ENCODE measurements at regions not wholly inside any gene's neighbourhood (a gene's known extent, or its start where the extent isn't known, plus 50 kb on each side); places are given as distances from the start of the nearest gene placed in this dataset.
"Not testable (repeated sequence)": the region's sequence is repeated elsewhere in the genome, so short reads cannot be mapped to it uniquely, and the experiment has no call there.

GRCh38 chr15:96132126-96132525 is 198.4 kb upstream of the NR2F2 start:
- DNase-seq: no peak

- DNase-seq: no peak
These were observed 195.1 kb upstream of the NR2F2 start for GRCh38 chr15:96135166-96136093.

- no peak for DNase-seq
These were observed 191.5 kb upstream of the NR2F2 start for GRCh38 chr15:96138985-96139384.

GRCh38 chr15:96142498-96142897 is 188.0 kb upstream of the NR2F2 start:
- DNase-seq: no peak

GRCh38 chr15:96144734-96145133 is 185.8 kb upstream of the NR2F2 start:
- no peak for DNase-seq

- no peak for DNase-seq
These were observed 183.8 kb upstream of the NR2F2 start for GRCh38 chr15:96146726-96147125.

- DNase-seq: no peak
These were observed 183.2 kb upstream of the NR2F2 start for GRCh38 chr15:96147267-96147666.

- DNase-seq: no peak
These were observed 180.2 kb upstream of the NR2F2 start for GRCh38 chr15:96150254-96150653.

- not testable (repeated sequence) for DNase-seq
These were observed 178.8 kb upstream of the NR2F2 start for GRCh38 chr15:96151749-96152148.

GRCh38 chr15:96153929-96154328 is 176.6 kb upstream of the NR2F2 start:
- no peak for DNase-seq

GRCh38 chr15:96158938-96159337 is 171.6 kb upstream of the NR2F2 start:
- DNase-seq: no peak

- no peak for DNase-seq
These were observed 170.2 kb upstream of the NR2F2 start for GRCh38 chr15:96160269-96160668.

GRCh38 chr15:96160800-96161199 is 169.7 kb upstream of the NR2F2 start:
- no peak for DNase-seq

- no peak for DNase-seq
These were observed 168.2 kb upstream of the NR2F2 start for GRCh38 chr15:96162322-96162721.

- DNase-seq: no peak
These were observed 165.4 kb upstream of the NR2F2 start for GRCh38 chr15:96165081-96165480.

GRCh38 chr15:96165775-96166174 is 164.7 kb upstream of the NR2F2 start:
- no peak for DNase-seq

- no peak for DNase-seq
These were observed 164.0 kb upstream of the NR2F2 start for GRCh38 chr15:96166223-96167200.

GRCh38 chr15:96170616-96170978 is 159.9 kb upstream of the NR2F2 start:
- DNase-seq: not testable (repeated sequence)

GRCh38 chr15:96170979-96171739 is 159.3 kb upstream of the NR2F2 start:
- DNase-seq: no peak

GRCh38 chr15:96171853-96172296 is 158.6 kb upstream of the NR2F2 start:
- no peak for DNase-seq

GRCh38 chr15:96172417-96172816 is 158.1 kb upstream of the NR2F2 start:
- DNase-seq: no peak

- no peak for DNase-seq
These were observed 153.7 kb upstream of the NR2F2 start for GRCh38 chr15:96176831-96177230.

GRCh38 chr15:96177279-96177678 is 153.2 kb upstream of the NR2F2 start:
- no peak for DNase-seq

Data from stimulated activated CD4-positive, alpha-beta T cell treated with anti-CD3 and anti-CD28 coated beads, Interleukin-4, amount 100 ng/mL, for 1 hour (primary cell).